PC-9 (cell line): ENCODE measurements at regions not wholly inside any gene's neighbourhood (a gene's known extent, or its start where the extent isn't known, plus 50 kb on each side); places are given as distances from the start of the nearest gene placed in this dataset.

ENCODE experiments used
- BruUV-seq: library from RNA; stranded (reverse); fragments of 400-500 nt; replicated peaks from 2 replicates; lab custom pipeline; 2021; lab: Mats Ljungman, UMichigan
- CTCF ChIA-PET: fragments of 300-600 bp; sonication (Branson Sonifier 250); formaldehyde crosslinking; loops from one replicate; lab custom pipeline; 2022; ENCODE audit warnings: antibody characterized with exemption; lab: Charles Lee
- POLR2A ChIA-PET: fragments of 300-600 bp; sonication (Branson Sonifier 250); formaldehyde crosslinking; loops from one replicate; lab custom pipeline; 2022; ENCODE audit warnings: antibody characterized with exemption; ENCODE audit not compliant: unreplicated experiment; lab: Charles Lee
- DNase-seq, 2 experiments: peaks; one replicate each; pipeline versions ENCODE4 v3.0.0 to v3.0.0-alpha.2; 2015 to 2022; ENCODE audit warnings: mixed read lengths in 1 of 2
- H2AFZ ChIP-seq: fragments of 200-600 bp; sonication (generic); 2 replicates; pipeline ENCODE4 v1.8.1; 2017; ENCODE audit warnings: antibody characterized with exemption
- H3F3A ChIP-seq: fragments of 200-600 bp; sonication (generic); 2 replicates; pipeline ENCODE4 v1.8.1; 2017; ENCODE audit warnings: antibody characterized with exemption, mild to moderate bottlenecking, low read depth; ENCODE audit not compliant: insufficient read depth
- H3K27ac ChIP-seq: fragments of 200-600 bp; sonication (generic); 2 replicates; pipeline ENCODE4 v1.6.1; 2016; ENCODE audit warnings: mixed run types
- H3K27me3 ChIP-seq: fragments of 200-600 bp; sonication (generic); 2 replicates; pipeline ENCODE4 v1.6.1; 2016; ENCODE audit warnings: low read depth, mixed run types; ENCODE audit not compliant: insufficient read depth
- H3K36me3 ChIP-seq: fragments of 200-600 bp; sonication (generic); 2 replicates; pipeline ENCODE4 v1.6.1; 2016; ENCODE audit warnings: low read depth, mixed run types
- H3K4me1 ChIP-seq: fragments of 200-600 bp; sonication (generic); replicated peaks from 2 replicates; pipeline ENCODE4 v1.6.1; 2016; ENCODE audit warnings: mixed run types; ENCODE audit not compliant: insufficient read depth
- H3K4me2 ChIP-seq: fragments of 200-600 bp; sonication (generic); 2 replicates; pipeline ENCODE4 v1.6.1; 2017; ENCODE audit warnings: mixed run types
- H3K4me3 ChIP-seq: fragments of 200-600 bp; sonication (generic); 2 replicates; pipeline ENCODE4 v1.6.1; 2016; ENCODE audit warnings: mixed run types
- H3K79me2 ChIP-seq: fragments of 200-600 bp; sonication (generic); 2 replicates; pipeline ENCODE4 v1.6.1; 2017; ENCODE audit warnings: low read depth, mixed run types
- H3K9me2 ChIP-seq: fragments of 200-600 bp; sonication (generic); 2 replicates; pipeline ENCODE4 v1.8.1; 2017; ENCODE audit warnings: mild to moderate bottlenecking; ENCODE audit not compliant: insufficient read depth
- H3K9me3 ChIP-seq: fragments of 200-600 bp; sonication (generic); 2 replicates; pipeline ENCODE4 v1.8.1; 2016; ENCODE audit warnings: low read depth; ENCODE audit not compliant: insufficient read depth
- H4K20me1 ChIP-seq: fragments of 200-600 bp; sonication (generic); 2 replicates; pipeline ENCODE4 v1.8.1; 2017; ENCODE audit not compliant: insufficient read depth
- CTCF ChIP-seq: fragments of 200-600 bp; sonication (generic); conservative IDR thresholded peaks from 2 replicates; pipeline ENCODE4 v1.6.1; 2017; ENCODE audit warnings: mixed run types, antibody characterized with exemption, mild to moderate bottlenecking, moderate library complexity
- EZH2 ChIP-seq: fragments of 200-600 bp; sonication (generic); IDR thresholded peaks from 2 replicates; pipeline ENCODE4 v1.8.0; 2017; ENCODE audit warnings: antibody characterized with exemption, low read depth
- intact Hi-C: fragments of 100-400 bp; cut with micrococcal nuclease; formaldehyde crosslinking; loops from one replicate; pipeline ENCODE4 v1.10.0; 2022; ENCODE audit not compliant: unreplicated experiment

- H3K4me3 ChIP-seq: no peak overlapping the region
- intact Hi-C loops: no loop called here
- H3K27me3 ChIP-seq: no peaks in the 10 kb centered on the region
- peaks cover 9% of the 10 kb centered on the region for H3K79me2 ChIP-seq
- no peaks in the 10 kb centered on the region for H3F3A ChIP-seq
- no peaks in the 10 kb centered on the region for H4K20me1 ChIP-seq
- no TSS peak for BruUV-seq
- no peaks in the 10 kb centered on the region for H3K9me3 ChIP-seq
- no peak overlapping the region for H3K27ac ChIP-seq
- DNase-seq: no peak
- H3K9me2 ChIP-seq: no peaks in the 10 kb centered on the region
- H3K36me3 ChIP-seq: no peaks in the 10 kb centered on the region
- H3K4me1 ChIP-seq: peaks cover 11% of the 10 kb centered on the region
- ChIA-PET CTCF (no interaction called here), POLR2A (no interaction called here)
- no peak for TF ChIP-seq EZH2
- no peak for TF ChIP-seq CTCF
- no peak overlapping the region for H3K4me2 ChIP-seq
- H2AFZ ChIP-seq: no peak overlapping the region
Measured at GRCh38 chr17:413706-414380, 61.2 kb upstream of the RPH3AL start.

GRCh38 chr17:413016-413350 lies 60.4 kb upstream of the RPH3AL start:
- POLR2A ChIA-PET: no interaction called here
- CTCF ChIA-PET: interaction anchor here (0.9 to 3.1 kb wide), 6 partner anchors 60 to 584 kb away, joined by 3 to 29 read pairs (median 12); partner anchors contain the start of genes RPH3AL and TIMM22

More at GRCh38 chr17:413016-413350, 60.4 kb upstream of the RPH3AL start:
- H3K4me3 ChIP-seq: no peak overlapping the region
- peaks cover 11% of the 10 kb centered on the region for H3K4me1 ChIP-seq
- no peaks in the 10 kb centered on the region for H4K20me1 ChIP-seq
- intact Hi-C loops: no loop called here
- no peaks in the 10 kb centered on the region for H3F3A ChIP-seq
- TF ChIP-seq EZH2 (no peak), CTCF (no peak)
- no TSS peak for BruUV-seq
- DNase-seq: no peak
- H2AFZ ChIP-seq: no peak overlapping the region
- H3K4me2 ChIP-seq: no peak overlapping the region
- H3K36me3 ChIP-seq: no peaks in the 10 kb centered on the region
- no peaks in the 10 kb centered on the region for H3K9me3 ChIP-seq
- H3K27me3 ChIP-seq: no peaks in the 10 kb centered on the region
- H3K27ac ChIP-seq: no peak overlapping the region
- H3K79me2 ChIP-seq: peaks cover 9% of the 10 kb centered on the region
- H3K9me2 ChIP-seq: no peaks in the 10 kb centered on the region
